GM12878 (cell line): ENCODE measurements at regions not wholly inside any gene's neighbourhood (a gene's known extent, or its start where the extent isn't known, plus 50 kb on each side); places are given as distances from the start of the nearest gene placed in this dataset.

Experiments
- ATAC-seq: fragments of 200-7000 bp; cut with Tn5 transposase; 3 replicates; pipeline ENCODE4 v1.9.1; 2020; ENCODE audit warnings: mild to moderate bottlenecking, moderate library complexity
- BruUV-seq: library from RNA; stranded (reverse); fragments of 400-500 nt; replicated peaks from 2 replicates; lab custom pipeline; 2021; lab: Mats Ljungman, UMichigan
- CTCF ChIA-PET: fragments of 300-600 bp; sonication (Branson Sonifier 250); formaldehyde crosslinking; extraction: SDS; loops from one replicate; lab custom pipeline; 2021; ENCODE audit warnings: inconsistent platforms; lab: Yijun Ruan, JAX
- POLR2A ChIA-PET: fragments of 350-600 bp; formaldehyde crosslinking; extraction: SDS; loops from one replicate; lab custom pipeline; 2021; ENCODE audit warnings: inconsistent platforms; lab: Charles Lee
- RAD21 ChIA-PET: fragments of 300-600 bp; sonication (Branson Sonifier 250); formaldehyde crosslinking; loops from one replicate; lab custom pipeline; 2023; ENCODE audit warnings: antibody characterized with exemption; ENCODE audit not compliant: unreplicated experiment; lab: Charles Lee
- SMC1A ChIA-PET: fragments of 300-600 bp; sonication (Branson Sonifier 250); formaldehyde crosslinking; loops from one replicate; lab custom pipeline; 2023; ENCODE audit not compliant: unreplicated experiment, uncharacterized antibody; lab: Charles Lee
- DNase-seq: peaks from one replicate; pipeline ENCODE4 v3.0.0-alpha.2; 2011; ENCODE audit warnings: low read depth, low spot score
- FAIRE-seq: peaks from 3 replicates; lab custom pipeline; 2011; peaks lifted over from hg19 to GRCh38; lab: Jason Lieb, UNC
- H2AFZ ChIP-seq: 2 replicates; pipeline ENCODE4 v1.6.0; 2011; ENCODE audit warnings: low read depth, low read length, control low read depth; ENCODE audit not compliant: control insufficient read depth
- H3K27ac ChIP-seq: 2 replicates; pipeline ENCODE4 v1.5.1; 2011; ENCODE audit warnings: control low read depth; ENCODE audit not compliant: control insufficient read depth, insufficient read depth
- H3K27me3 ChIP-seq, 2 experiments: replicated peaks in 1 of 2; 2 replicates each; pipeline versions ENCODE4 v1.6.0 to v1.6.1; 2011; ENCODE audit warnings: low read length in 1 of 2; ENCODE audit not compliant: control insufficient read depth in 2 of 2, insufficient read depth in 2 of 2
- H3K36me3 ChIP-seq, 2 experiments: 2 replicates each; pipeline ENCODE4 v1.5.1; 2011; ENCODE audit warnings: low read length in 1 of 2; ENCODE audit not compliant: control insufficient read depth in 2 of 2, insufficient read depth in 2 of 2
- H3K4me1 ChIP-seq: 2 replicates; pipeline ENCODE4 v1.6.1; 2011; ENCODE audit warnings: mild to moderate bottlenecking, low read length, moderate library complexity, mixed read lengths; ENCODE audit not compliant: control insufficient read depth, insufficient read depth
- H3K4me2 ChIP-seq: 2 replicates; pipeline ENCODE4 v1.6.0; 2011; ENCODE audit warnings: control low read depth; ENCODE audit not compliant: control insufficient read depth, insufficient read depth
- H3K4me3 ChIP-seq: fragments of 200-600 bp; sonication (generic); 2 replicates; pipeline ENCODE4 v1.5.1; 2016
- H3K79me2 ChIP-seq: 2 replicates; pipeline ENCODE4 v1.6.0; 2011; ENCODE audit warnings: low read length; ENCODE audit not compliant: control insufficient read depth, insufficient read depth
- H3K9ac ChIP-seq: 2 replicates; pipeline ENCODE4 v1.8.0; 2011; ENCODE audit warnings: low read length, control low read depth, mixed read lengths; ENCODE audit not compliant: control insufficient read depth, insufficient read depth
- H3K9me3 ChIP-seq: replicated peaks from 3 replicates; pipeline ENCODE4 v1.5.1; 2011; ENCODE audit warnings: mild to moderate bottlenecking, low read length; ENCODE audit not compliant: control insufficient read depth, insufficient read depth
- H4K20me1 ChIP-seq: 2 replicates; pipeline ENCODE4 v1.6.0; 2011; ENCODE audit not compliant: control insufficient read depth, insufficient read depth
- BRCA1 ChIP-seq: IDR thresholded peaks from 2 replicates; pipeline ENCODE4 v1.6.1; 2011; ENCODE audit warnings: low read depth, low read length, improper control_type of control experiment
- CBX5 ChIP-seq: sonication (generic); IDR thresholded peaks from 2 replicates; pipeline ENCODE4 v1.6.1; 2016; ENCODE audit warnings: low read depth, moderate library complexity, mild to moderate bottlenecking, inconsistent platforms
- CHD4 ChIP-seq: fragments of 200-600 bp; sonication (generic); IDR thresholded peaks from 2 replicates; pipeline ENCODE4 v1.6.1; 2016; ENCODE audit warnings: mild to moderate bottlenecking
- CREB1 ChIP-seq: IDR thresholded peaks from 2 replicates; pipeline ENCODE4 v1.6.1; 2012; ENCODE audit warnings: low read depth, mild to moderate bottlenecking, inconsistent platforms
- ELK1 ChIP-seq: IDR thresholded peaks from 2 replicates; pipeline ENCODE4 v1.6.1; 2012; ENCODE audit warnings: low read depth, low read length, improper control_type of control experiment
- GABPA ChIP-seq: IDR thresholded peaks from 2 replicates; pipeline ENCODE4 v1.6.1; 2014; ENCODE audit warnings: antibody characterized with exemption, low read depth, mild to moderate bottlenecking, inconsistent platforms
- JUND ChIP-seq: IDR thresholded peaks from 2 replicates; pipeline ENCODE4 v1.6.1; 2012; ENCODE audit warnings: low read depth, mild to moderate bottlenecking, low read length, improper control_type of control experiment, moderate library complexity
- KLF5 ChIP-seq: fragments of 450-650 bp; IDR thresholded peaks from 2 replicates; pipeline ENCODE4 v1.6.1; 2014; ENCODE audit warnings: mild to moderate bottlenecking; ENCODE audit not compliant: partially characterized antibody
- MEF2B ChIP-seq: fragments of 450-650 bp; IDR thresholded peaks from 2 replicates; pipeline ENCODE4 v1.6.1; 2018; ENCODE audit warnings: mild to moderate bottlenecking, moderate library complexity; ENCODE audit not compliant: partially characterized antibody, poor library complexity, severe bottlenecking
- MXI1 ChIP-seq: fragments of 150-350 bp; IDR thresholded peaks from 2 replicates; pipeline ENCODE4 v1.6.1; 2011; ENCODE audit warnings: low read depth, mild to moderate bottlenecking, inconsistent platforms, low read length, improper control_type of control experiment
- PAX5 ChIP-seq: IDR thresholded peaks from 2 replicates; pipeline ENCODE4 v1.6.1; 2011; ENCODE audit warnings: low read depth, low read length, borderline replicate concordance
- RELA ChIP-seq: fragments of 450-650 bp; IDR thresholded peaks from 2 replicates; pipeline ENCODE4 v1.8.0; 2014; ENCODE audit warnings: borderline replicate concordance; ENCODE audit not compliant: partially characterized antibody
- SIN3A ChIP-seq: IDR thresholded peaks from 2 replicates; pipeline ENCODE4 v1.6.1; 2012; ENCODE audit warnings: low read depth, low read length, improper control_type of control experiment
- SMC3 ChIP-seq: IDR thresholded peaks from 2 replicates; pipeline ENCODE4 v1.6.1; 2011; ENCODE audit warnings: low read length, improper control_type of control experiment, borderline replicate concordance
- SRF ChIP-seq, 2 experiments: IDR thresholded peaks; 2 replicates each; pipeline ENCODE4 v1.6.1; 2011; ENCODE audit warnings: low read depth in 2 of 2, low read length in 2 of 2, mild to moderate bottlenecking in 1 of 2, moderate library complexity in 1 of 2
- STAT3 ChIP-seq: IDR thresholded peaks from 2 replicates; pipeline ENCODE4 v1.6.1; 2011; ENCODE audit warnings: low read depth, low read length, improper control_type of control experiment
- TCF3 ChIP-seq: IDR thresholded peaks from 2 replicates; pipeline ENCODE4 v1.6.1; 2012; ENCODE audit warnings: low read depth, mild to moderate bottlenecking, low read length, borderline replicate concordance; ENCODE audit not compliant: insufficient read depth
- TCF7 ChIP-seq: IDR thresholded peaks from 2 replicates; pipeline ENCODE4 v1.6.1; 2014; ENCODE audit warnings: antibody characterized with exemption, borderline replicate concordance
- ZBTB40 ChIP-seq: fragments of 450-650 bp; IDR thresholded peaks from 2 replicates; pipeline ENCODE4 v1.6.1; 2016; ENCODE audit warnings: mild to moderate bottlenecking, moderate library complexity, borderline replicate concordance
- ZZZ3 ChIP-seq: IDR thresholded peaks from 2 replicates; pipeline ENCODE4 v1.6.1; 2011; ENCODE audit warnings: low read depth; ENCODE audit not compliant: control insufficient read depth, insufficient read length
- WGBS: methylation state at CpG from one replicate; pipeline ENCODE4 v1.1.6; 2016; ENCODE audit warnings: low lambda C conversion rate; ENCODE audit not compliant: insufficient replicate concordance, insufficient coverage; ENCODE audit errors: missing lambda C conversion rate; 5-methylcytosine and 5-hydroxymethylcytosine counted together
- in situ Hi-C: fragments of 300-500 bp; cut with MboI; formaldehyde crosslinking; loops from 9 replicates; pipeline ENCODE4 v1.14.3; 2018; ENCODE audit warnings: mixed read lengths
- intact Hi-C: fragments of 100-400 bp; cut with micrococcal nuclease; formaldehyde crosslinking; loops from one replicate; pipeline ENCODE4 v1.14.2; 2022; ENCODE audit not compliant: unreplicated experiment

GRCh38 chr10:83667594-83667993 is 471.7 kb upstream of the GHITM start:
- no peak for FAIRE-seq
- TF ChIP-seq CHD4, result no peak
- TF ChIP-seq TCF7, result no peak
- no peak for TF ChIP-seq KLF5
- no peak for TF ChIP-seq BRCA1
- no peak for TF ChIP-seq TCF3
- no peak for TF ChIP-seq STAT3
- TF ChIP-seq MEF2B, result no peak
- TF ChIP-seq GABPA, result no peak
- no peak for TF ChIP-seq ZBTB40
- TF ChIP-seq RELA, result no peak
- TF ChIP-seq JUND, result no peak
- no peak for TF ChIP-seq CREB1
- TF ChIP-seq PAX5, result no peak
- no peak for TF ChIP-seq SIN3A
- TF ChIP-seq ELK1, result no peak
- no peak for TF ChIP-seq ZZZ3
- TF ChIP-seq MXI1, result no peak
- no peak for TF ChIP-seq CBX5
- no peak for TF ChIP-seq SMC3
- no peak for TF ChIP-seq SRF (IDR thresholded peaks at IDR 0.05; ENCODE audit: low read depth in 2 of 2, low read length in 2 of 2)
- TF ChIP-seq, all 136 proteins: peak for 0
- CTCF ChIA-PET, result interaction anchor here (0.9 to 1.4 kb wide), 2 partner anchors 12 to 17 kb away, joined by 3 read pairs; no protein-coding TSS in a partner anchor
- RAD21 ChIA-PET, result no interaction called here
- DNase-seq (no peak), ATAC-seq (no peak)
- Histone ChIP-seq H3K4me3 (no peak overlapping the region), H3K27me3 (no peaks in the 10 kb centered on the region), H3K4me2 (no peak overlapping the region), H4K20me1 (no peaks in the 10 kb centered on the region), H3K9ac (no peak overlapping the region), H3K27ac (no peak overlapping the region), H3K36me3 (no peaks in the 10 kb centered on the region), H3K9me3 (no peaks in the 10 kb centered on the region; the same call in 2 of the 3 replicates), H3K79me2 (no peaks in the 10 kb centered on the region), H2AFZ (no peak overlapping the region), H3K4me1 (no peaks in the 10 kb centered on the region)
- in situ Hi-C loops, result no loop called here
- 54% methylated on average over 1 of the region's 1 CpG for WGBS
- no TSS peak for BruUV-seq
- intact Hi-C loops, result no loop called here
- POLR2A ChIA-PET, result no interaction called here
- SMC1A ChIA-PET, result interaction anchor here (1.0 to 1.9 kb wide), 2 partner anchors 10 to 49 kb away, joined by 3 to 4 read pairs; no protein-coding TSS in a partner anchor
